PC-3 (cell line): ENCODE measurements at regions not wholly inside any gene's neighbourhood (a gene's known extent, or its start where the extent isn't known, plus 50 kb on each side); places are given as distances from the start of the nearest gene placed in this dataset.

ENCODE experiments used
- CTCF ChIP-seq: fragments of 300-600 bp; sonication (generic); conservative IDR thresholded peaks from 2 replicates; pipeline ENCODE4 v1.5.1; 2017; ENCODE audit warnings: antibody characterized with exemption, low read depth, mild to moderate bottlenecking, low read length
- EZH2 ChIP-seq: fragments of 300-600 bp; sonication (generic); IDR thresholded peaks from one replicate; pipeline ENCODE4 v1.6.1; 2017; ENCODE audit warnings: antibody characterized with exemption, mild to moderate bottlenecking, low read length; ENCODE audit not compliant: unreplicated experiment

GRCh38 chr3:17936736-17937480 lies 194.5 kb upstream of the TBC1D5 start:
- TF ChIP-seq CTCF (no peak), EZH2 (no peak)
